ENCODE measurements at regions not wholly inside any gene's neighbourhood (a gene's known extent, or its start where the extent isn't known, plus 50 kb on each side); places are given as distances from the start of the nearest gene placed in this dataset.

DNA sequence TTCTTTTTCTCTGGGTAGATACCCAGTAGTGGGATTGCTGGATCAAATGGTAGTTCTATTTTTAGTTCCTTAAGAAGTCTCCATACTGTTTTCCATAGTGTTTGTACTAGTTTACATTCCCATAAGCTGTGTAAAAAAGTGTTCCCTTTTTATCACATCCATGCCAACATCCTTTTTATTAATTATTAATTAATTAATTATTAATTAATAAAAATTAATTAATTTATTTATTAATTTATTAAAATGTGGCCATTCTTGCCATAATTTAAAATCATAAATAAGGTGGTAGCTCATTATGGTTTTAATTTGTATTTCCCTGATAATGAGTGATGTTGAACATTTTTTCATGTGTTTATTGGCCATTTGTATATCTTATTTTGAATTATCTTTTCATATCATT, 173.9 kb upstream of the FOXN2 start:
- TF ChIP-seq BHLHE40 (IDR thresholded peaks at IDR 0.05; ENCODE audit: borderline replicate concordance) (no peak), SP1 (IDR thresholded peaks at IDR 0.05) (no peak), CTBP1 (IDR thresholded peaks at IDR 0.05; ENCODE audit: borderline replicate concordance) (no peak), FOXM1 (IDR thresholded peaks at IDR 0.05; ENCODE audit: borderline replicate concordance) (no peak), ZNF384 (IDR thresholded peaks at IDR 0.05) (no peak), FOXA1 (IDR thresholded peaks at IDR 0.05) (no peak)

Data from HEK293T (cell line).